HG03571 (cell line): ENCODE measurements at regions not wholly inside any gene's neighbourhood (a gene's known extent, or its start where the extent isn't known, plus 50 kb on each side); places are given as distances from the start of the nearest gene placed in this dataset.
"Not testable (repeated sequence)": the region's sequence is repeated elsewhere in the genome, so short reads cannot be mapped to it uniquely, and the experiment has no call there.

Experiments
- ATAC-seq: cut with Tn5 transposase; IDR thresholded peaks from one replicate; pipeline ENCODE4 v1.9.1; 2021; ENCODE audit not compliant: unreplicated experiment

- no peak for ATAC-seq
Measured at GRCh38 chr1:54475357-54475881, 69.2 kb upstream of the SSBP3 start.

- no peak for ATAC-seq
Measured at GRCh38 chr1:54474310-54475251, 68.4 kb upstream of the SSBP3 start.

- ATAC-seq, result no peak
Measured at GRCh38 chr1:54471588-54471987, 65.4 kb upstream of the SSBP3 start.

- not testable (repeated sequence) for ATAC-seq
Measured at GRCh38 chr1:54469444-54469843, 63.2 kb upstream of the SSBP3 start.

- not testable (repeated sequence) for ATAC-seq
Measured at GRCh38 chr1:54468288-54469084, 62.3 kb upstream of the SSBP3 start.

GRCh38 chr1:54465351-54465811 lies 59.2 kb upstream of the SSBP3 start:
- ATAC-seq, result no peak

- no peak for ATAC-seq
Measured at GRCh38 chr1:54464477-54465146, 58.4 kb upstream of the SSBP3 start.

- no peak for ATAC-seq
Measured at GRCh38 chr1:54464031-54464476, 57.9 kb upstream of the SSBP3 start.

- no peak for ATAC-seq
Measured at GRCh38 chr1:54463259-54464030, 57.3 kb upstream of the SSBP3 start.

GRCh38 chr1:54462597-54463258 lies 56.5 kb upstream of the SSBP3 start:
- ATAC-seq, result no peak

GRCh38 chr1:54461731-54462596 lies 55.8 kb upstream of the SSBP3 start:
- ATAC-seq, result no peak

GRCh38 chr1:54460861-54461387 lies 54.7 kb upstream of the SSBP3 start:
- no peak for ATAC-seq

- ATAC-seq, result no peak
Measured at GRCh38 chr1:54460351-54460750, 54.2 kb upstream of the SSBP3 start.

- ATAC-seq, result no peak
Measured at GRCh38 chr1:54459726-54460191, 53.6 kb upstream of the SSBP3 start.

- ATAC-seq, result no peak
Measured at GRCh38 chr1:54459140-54459539, 52.9 kb upstream of the SSBP3 start.

GRCh38 chr1:54456921-54457529 lies 50.8 kb upstream of the SSBP3 start:
- no peak for ATAC-seq

GRCh38 chr1:54456361-54456760 lies 50.2 kb upstream of the SSBP3 start:
- no peak for ATAC-seq
